Activated CD8-positive, alpha-beta memory T cell treated with anti-CD3 and anti-CD28 coated beads, Interleukin-2, amount 10 ng/mL, durations not matched to agents 7 days and 5 days (primary cell): ENCODE measurements at regions not wholly inside any gene's neighbourhood (a gene's known extent, or its start where the extent isn't known, plus 50 kb on each side); places are given as distances from the start of the nearest gene placed in this dataset.
"Not testable (repeated sequence)": the region's sequence is repeated elsewhere in the genome, so short reads cannot be mapped to it uniquely, and the experiment has no call there.

Source experiments
- ATAC-seq: fragments of 150-1000 bp; cut with Tn5 transposase; one replicate; pipeline ENCODE4 v1.10.0; 2021; ENCODE audit warnings: moderate library complexity
- CTCF ChIA-PET: fragments of 350-600 bp; sonication (Branson Sonifier 250); formaldehyde crosslinking; loops from one replicate; lab custom pipeline; 2021; ENCODE audit warnings: antibody characterized with exemption; lab: Charles Lee
- DNase-seq: peaks from one replicate; pipeline ENCODE4 v3.0.0-alpha.2; 2020
- H3K27ac Mint-ChIP-seq: one replicate; pipeline ENCODE4 v1.8.0; 2021; ENCODE audit warnings: mild to moderate bottlenecking, mixed read lengths
- H3K27me3 Mint-ChIP-seq: one replicate; pipeline ENCODE4 v1.8.0; 2021; ENCODE audit warnings: mixed read lengths
- H3K36me3 Mint-ChIP-seq: one replicate; pipeline ENCODE4 v1.8.0; 2021; ENCODE audit warnings: mild to moderate bottlenecking, mixed read lengths
- H3K4me1 Mint-ChIP-seq: one replicate; pipeline ENCODE4 v1.8.0; 2021; ENCODE audit warnings: mixed read lengths
- H3K4me3 Mint-ChIP-seq: one replicate; pipeline ENCODE4 v1.8.0; 2021; ENCODE audit warnings: mild to moderate bottlenecking, moderate library complexity, mixed read lengths
- H3K9me3 Mint-ChIP-seq: one replicate; pipeline ENCODE4 v1.8.0; 2022; ENCODE audit warnings: low read depth, mixed read lengths

DNA sequence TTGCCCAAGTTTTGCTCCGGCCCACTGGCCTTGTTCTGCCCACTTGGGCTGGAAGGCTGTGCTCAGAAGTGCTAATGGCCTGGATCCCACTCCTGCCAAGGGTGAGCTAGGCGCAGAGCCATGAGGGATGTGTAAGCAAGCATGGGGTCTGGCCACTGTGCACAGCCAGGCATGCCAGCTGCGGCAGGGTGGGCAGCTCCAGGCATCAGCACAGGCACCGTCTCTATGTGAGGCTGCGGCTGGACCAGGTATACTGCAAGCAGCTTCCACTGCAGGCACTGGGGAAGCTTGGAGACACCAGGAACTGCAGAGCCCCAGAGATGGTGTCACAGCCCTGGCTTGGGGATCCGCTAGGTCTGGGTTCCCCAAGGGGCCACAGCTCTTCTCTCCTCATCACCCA, 264.9 kb downstream of the LRIG3 start:
- Mint-ChIP-seq H3K4me3 (no peak overlapping the region), H3K27me3 (no peaks in the 10 kb centered on the region), H3K36me3 (no peaks in the 10 kb centered on the region), H3K9me3 (no peaks in the 10 kb centered on the region), H3K27ac (no peak overlapping the region), H3K4me1 (no peaks in the 10 kb centered on the region)
- CTCF ChIA-PET = no interaction called here
- ATAC-seq = no peak
- DNase-seq = no peak

DNA sequence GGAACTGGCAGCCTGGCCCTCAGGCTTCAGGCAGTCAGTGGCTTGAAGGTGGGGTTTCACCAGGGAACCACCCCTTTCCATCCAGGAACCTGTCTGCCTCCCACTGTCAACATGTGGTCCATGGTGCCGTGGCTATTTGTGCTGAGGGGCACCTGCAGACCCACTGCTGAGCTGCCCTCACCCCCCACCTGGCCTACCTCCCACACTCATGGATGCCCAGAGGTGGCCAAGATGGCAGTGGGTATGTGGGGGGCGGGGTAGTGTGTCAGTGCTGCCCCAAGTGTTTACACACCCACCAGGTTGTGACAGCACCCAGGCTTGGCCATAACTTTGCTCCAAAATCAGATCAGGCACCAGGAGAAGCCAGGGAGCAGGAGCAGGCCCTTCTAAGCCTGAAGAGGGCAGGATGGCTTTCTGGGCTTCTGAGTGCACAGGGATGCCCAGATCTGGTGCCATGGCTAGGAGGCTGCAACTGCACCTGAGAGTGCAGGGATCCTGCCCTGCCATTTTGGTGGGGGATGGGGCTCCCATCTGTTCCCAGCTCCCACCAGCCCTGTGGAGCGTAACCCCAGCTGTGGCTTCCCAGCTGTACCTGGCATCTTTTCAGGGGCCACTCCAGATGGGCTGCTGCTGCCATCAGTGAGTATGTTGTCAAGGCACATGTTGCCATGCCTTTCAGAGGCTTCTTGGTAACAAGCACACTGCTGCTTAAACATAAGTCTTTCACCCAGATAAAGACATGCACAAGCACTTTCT, 263.9 kb downstream of the LRIG3 start:
- H3K9me3 Mint-ChIP-seq = no peaks in the 10 kb centered on the region
- ATAC-seq (no peak), DNase-seq (no peak)
- H3K27ac Mint-ChIP-seq = no peak overlapping the region
- no peaks in the 10 kb centered on the region for H3K27me3 Mint-ChIP-seq
- no peaks in the 10 kb centered on the region for H3K4me1 Mint-ChIP-seq
- H3K4me3 Mint-ChIP-seq = no peak overlapping the region
- CTCF ChIA-PET = no interaction called here
- H3K36me3 Mint-ChIP-seq = no peaks in the 10 kb centered on the region

DNA sequence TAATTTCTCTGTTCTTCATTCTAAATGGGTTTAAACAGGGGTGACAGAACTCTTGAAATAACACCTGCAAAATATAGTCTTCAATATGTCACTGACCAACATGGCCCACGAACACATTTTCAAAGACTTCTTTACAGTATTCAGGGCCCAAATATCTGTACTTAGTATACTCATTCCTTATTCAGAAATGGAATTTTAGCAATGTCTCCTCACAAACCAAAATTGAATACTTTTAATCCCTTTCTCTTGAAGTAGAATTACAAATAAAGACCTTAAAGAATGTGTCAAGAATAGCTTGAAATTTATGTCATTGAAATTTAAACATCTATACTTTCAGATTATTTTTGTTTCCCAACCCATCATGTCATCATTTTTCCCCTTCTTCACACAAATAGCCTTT, 263.1 kb downstream of the LRIG3 start:
- Mint-ChIP-seq H3K36me3 (no peaks in the 10 kb centered on the region), H3K4me1 (no peaks in the 10 kb centered on the region), H3K27me3 (no peaks in the 10 kb centered on the region), H3K27ac (no peak overlapping the region), H3K4me3 (no peak overlapping the region), H3K9me3 (no peaks in the 10 kb centered on the region)
- DNase-seq (no peak), ATAC-seq (no peak)
- CTCF ChIA-PET = no interaction called here

GRCh38 chr12:58665375-58665774, 254.9 kb downstream of the LRIG3 start:
- H3K9me3 Mint-ChIP-seq = no peaks in the 10 kb centered on the region
- CTCF ChIA-PET = no interaction called here
- H3K4me1 Mint-ChIP-seq = no peaks in the 10 kb centered on the region
- no peaks in the 10 kb centered on the region for H3K36me3 Mint-ChIP-seq
- H3K27me3 Mint-ChIP-seq = no peaks in the 10 kb centered on the region
- no peak overlapping the region for H3K27ac Mint-ChIP-seq
- no peak overlapping the region for H3K4me3 Mint-ChIP-seq
- no peak for ATAC-seq
- DNase-seq = no peak

GRCh38 chr12:58668233-58668632, 252.1 kb downstream of the LRIG3 start:
- H3K27ac Mint-ChIP-seq = no peak overlapping the region

GRCh38 chr12:58668871-58669270, 251.4 kb downstream of the LRIG3 start:
- H3K4me1 Mint-ChIP-seq = no peaks in the 10 kb centered on the region
- CTCF ChIA-PET = no interaction called here
- H3K27ac Mint-ChIP-seq = no peak overlapping the region
- no peaks in the 10 kb centered on the region for H3K27me3 Mint-ChIP-seq
- no peaks in the 10 kb centered on the region for H3K9me3 Mint-ChIP-seq
- DNase-seq (no peak), ATAC-seq (no peak)
- no peaks in the 10 kb centered on the region for H3K36me3 Mint-ChIP-seq
- H3K4me3 Mint-ChIP-seq = no peak overlapping the region

More at GRCh38 chr12:58668233-58668632, 252.1 kb downstream of the LRIG3 start:
- no peaks in the 10 kb centered on the region for H3K9me3 Mint-ChIP-seq
- H3K4me3 Mint-ChIP-seq = no peak overlapping the region
- CTCF ChIA-PET = no interaction called here
- no peaks in the 10 kb centered on the region for H3K36me3 Mint-ChIP-seq
- ATAC-seq (no peak), DNase-seq (no peak)
- H3K4me1 Mint-ChIP-seq = no peaks in the 10 kb centered on the region
- no peaks in the 10 kb centered on the region for H3K27me3 Mint-ChIP-seq

GRCh38 chr12:58670623-58671022, 249.7 kb downstream of the LRIG3 start:
- Mint-ChIP-seq H3K36me3 (no peaks in the 10 kb centered on the region), H3K9me3 (no peaks in the 10 kb centered on the region), H3K27me3 (no peaks in the 10 kb centered on the region), H3K27ac (no peak overlapping the region), H3K4me1 (no peaks in the 10 kb centered on the region), H3K4me3 (no peak overlapping the region)
- CTCF ChIA-PET = no interaction called here
- DNase-seq (no peak), ATAC-seq (no peak)

DNA sequence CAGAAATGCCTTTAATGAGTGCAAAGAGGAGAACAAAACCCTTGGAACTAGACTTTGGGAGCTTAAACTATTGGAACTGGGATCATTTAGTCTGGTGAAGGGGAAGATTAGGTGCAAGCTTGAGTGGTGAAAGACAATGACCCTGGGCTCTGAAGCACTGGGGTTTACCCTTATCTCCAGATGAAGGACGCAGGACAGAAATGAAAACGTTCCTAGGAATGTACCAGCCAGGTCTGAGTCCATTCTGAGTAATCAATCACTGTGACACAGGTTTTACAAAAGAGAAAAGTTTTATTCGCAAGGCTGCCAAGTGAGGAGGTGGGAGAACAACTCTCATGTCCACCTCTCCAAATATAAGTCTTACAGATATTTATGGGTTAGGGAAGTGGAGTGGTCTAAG, 249.1 kb downstream of the LRIG3 start:
- CTCF ChIA-PET = no interaction called here
- ATAC-seq = no peak
- no peaks in the 10 kb centered on the region for H3K4me1 Mint-ChIP-seq
- no peak overlapping the region for H3K4me3 Mint-ChIP-seq
- H3K9me3 Mint-ChIP-seq = no peaks in the 10 kb centered on the region
- H3K27ac Mint-ChIP-seq = no peak overlapping the region
- DNase-seq = no peak
- H3K36me3 Mint-ChIP-seq = no peaks in the 10 kb centered on the region
- H3K27me3 Mint-ChIP-seq = no peaks in the 10 kb centered on the region

DNA sequence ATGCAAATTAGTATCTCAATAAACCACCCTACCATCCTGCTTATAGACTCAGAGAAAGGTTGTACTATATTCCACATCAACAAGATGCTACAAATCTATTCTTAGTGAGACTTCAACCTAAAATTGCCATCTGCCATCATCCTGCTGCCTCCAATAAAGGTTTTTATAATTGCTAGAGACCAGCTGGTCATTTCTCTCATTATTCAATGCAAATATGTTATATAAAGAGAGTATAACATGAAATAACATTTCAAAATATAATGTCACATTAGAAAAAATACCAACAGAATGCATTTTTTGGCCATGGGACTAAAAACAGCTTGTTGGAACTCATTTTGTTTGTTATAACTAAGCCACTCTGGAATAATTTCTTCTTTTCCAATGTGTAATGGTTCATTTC, 247.3 kb downstream of the LRIG3 start:
- DNase-seq = no peak
- H3K9me3 Mint-ChIP-seq = peaks cover under 1% of the 10 kb centered on the region
- no peaks in the 10 kb centered on the region for H3K4me1 Mint-ChIP-seq
- ATAC-seq = no peak
- no peaks in the 10 kb centered on the region for H3K27me3 Mint-ChIP-seq
- H3K27ac Mint-ChIP-seq = no peak overlapping the region
- CTCF ChIA-PET = no interaction called here
- no peak overlapping the region for H3K4me3 Mint-ChIP-seq
- no peaks in the 10 kb centered on the region for H3K36me3 Mint-ChIP-seq

DNA sequence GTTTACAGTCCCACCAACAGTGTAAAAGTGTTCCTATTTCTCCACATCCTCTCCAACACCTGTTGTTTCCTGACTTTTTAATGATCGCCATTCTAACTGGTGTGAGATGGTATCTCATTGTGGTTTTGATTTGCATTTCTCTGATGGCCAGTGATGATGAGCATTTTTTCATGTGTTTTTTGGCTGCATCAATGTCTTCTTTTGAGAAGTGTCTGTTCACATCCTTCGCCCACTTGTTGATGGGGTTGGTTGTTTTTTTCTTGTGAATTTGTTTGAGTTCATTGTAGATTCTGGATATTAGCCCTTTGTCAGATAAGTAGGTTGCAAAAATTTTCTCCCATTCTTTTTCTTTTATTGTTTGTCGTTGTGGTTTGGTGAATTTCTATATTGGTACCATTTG, 242.5 kb downstream of the LRIG3 start:
- H3K27me3 Mint-ChIP-seq, H3K4me1 Mint-ChIP-seq, H3K4me3 Mint-ChIP-seq, CTCF ChIA-PET, ATAC-seq, H3K36me3 Mint-ChIP-seq, H3K27ac Mint-ChIP-seq, DNase-seq: not testable (repeated sequence)
- H3K9me3 Mint-ChIP-seq = peaks cover 11% of the 10 kb centered on the region

GRCh38 chr12:58678753-58679152, 241.6 kb downstream of the LRIG3 start:
- no peak for DNase-seq
- H3K27me3 Mint-ChIP-seq = no peaks in the 10 kb centered on the region
- no peak overlapping the region for H3K4me3 Mint-ChIP-seq
- no peaks in the 10 kb centered on the region for H3K36me3 Mint-ChIP-seq
- no peak for ATAC-seq
- no peak overlapping the region for H3K27ac Mint-ChIP-seq
- CTCF ChIA-PET = no interaction called here
- no peaks in the 10 kb centered on the region for H3K4me1 Mint-ChIP-seq
- peaks cover 11% of the 10 kb centered on the region for H3K9me3 Mint-ChIP-seq

DNA sequence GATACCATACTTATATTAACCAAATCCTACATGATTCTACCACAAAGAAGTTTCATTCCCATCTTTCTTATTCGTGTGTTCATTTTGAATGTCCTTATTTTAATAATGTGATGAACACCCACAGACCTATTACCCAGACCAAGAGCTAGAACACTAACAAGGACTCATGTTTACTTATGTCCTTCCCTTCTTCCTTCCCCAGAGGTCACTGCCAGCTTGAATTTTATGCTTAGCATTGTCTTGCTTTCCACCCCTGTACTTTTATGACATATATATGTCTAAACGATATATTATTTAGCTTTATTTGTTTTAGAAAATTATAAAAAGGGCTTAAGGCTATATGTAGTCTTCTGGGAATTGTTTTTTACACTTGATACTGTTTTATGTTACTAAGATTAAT, 238.6 kb downstream of the LRIG3 start:
- Mint-ChIP-seq H3K27me3 (no peaks in the 10 kb centered on the region), H3K27ac (no peak overlapping the region), H3K9me3 (peaks cover 11% of the 10 kb centered on the region), H3K4me1 (no peaks in the 10 kb centered on the region), H3K36me3 (no peaks in the 10 kb centered on the region), H3K4me3 (no peak overlapping the region)
- ATAC-seq (no peak), DNase-seq (no peak)
- CTCF ChIA-PET = no interaction called here

DNA sequence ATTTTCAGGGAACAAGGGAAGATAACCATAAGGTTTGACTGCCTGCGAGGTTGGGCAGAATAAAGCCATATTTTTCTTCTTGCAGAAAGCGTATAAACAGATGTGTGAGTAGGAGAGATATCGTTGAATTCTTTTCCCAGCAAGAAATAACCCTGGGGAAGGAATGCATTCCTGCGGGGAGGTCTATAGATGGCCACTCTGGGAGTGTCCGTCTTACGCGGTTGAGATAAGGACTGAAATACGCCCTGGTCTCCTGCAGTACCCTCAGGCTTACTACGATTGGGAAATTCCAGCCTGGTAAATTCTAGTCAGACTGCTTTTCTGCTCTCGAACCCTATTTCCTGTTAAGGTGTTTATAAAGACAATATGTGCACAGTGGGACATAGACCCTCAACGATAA, 225.0 kb downstream of the LRIG3 start:
- H3K27me3 Mint-ChIP-seq = no peaks in the 10 kb centered on the region
- ATAC-seq (no peak), DNase-seq (no peak)
- CTCF ChIA-PET = no interaction called here
- peaks cover 6% of the 10 kb centered on the region for H3K9me3 Mint-ChIP-seq
- H3K4me3 Mint-ChIP-seq = no peak overlapping the region
- no peaks in the 10 kb centered on the region for H3K4me1 Mint-ChIP-seq
- no peaks in the 10 kb centered on the region for H3K36me3 Mint-ChIP-seq
- no peak overlapping the region for H3K27ac Mint-ChIP-seq

GRCh38 chr12:58701536-58701935, 218.8 kb downstream of the LRIG3 start:
- no peaks in the 10 kb centered on the region for H3K36me3 Mint-ChIP-seq
- no peaks in the 10 kb centered on the region for H3K4me1 Mint-ChIP-seq
- DNase-seq = no peak
- ATAC-seq = no peak
- no peak overlapping the region for H3K4me3 Mint-ChIP-seq
- H3K27me3 Mint-ChIP-seq = no peaks in the 10 kb centered on the region
- CTCF ChIA-PET = no interaction called here
- H3K27ac Mint-ChIP-seq = no peak overlapping the region
- peaks cover 6% of the 10 kb centered on the region for H3K9me3 Mint-ChIP-seq

- no peaks in the 10 kb centered on the region for H3K36me3 Mint-ChIP-seq
- CTCF ChIA-PET = no interaction called here
- no peak for ATAC-seq
- H3K9me3 Mint-ChIP-seq = peaks cover 6% of the 10 kb centered on the region
- H3K27me3 Mint-ChIP-seq = no peaks in the 10 kb centered on the region
- H3K27ac Mint-ChIP-seq = no peak overlapping the region
- H3K4me1 Mint-ChIP-seq = no peaks in the 10 kb centered on the region
- no peak for DNase-seq
- no peak overlapping the region for H3K4me3 Mint-ChIP-seq
Measured at GRCh38 chr12:58703866-58704265, 216.4 kb downstream of the LRIG3 start.
